ENCODE measurements at regions not wholly inside any gene's neighbourhood (a gene's known extent, or its start where the extent isn't known, plus 50 kb on each side); places are given as distances from the start of the nearest gene placed in this dataset.

- H3K27me3 ChIP-seq = no peaks in the 10 kb centered on the region
- H3K9me3 ChIP-seq = no peaks in the 10 kb centered on the region
- H3K27ac ChIP-seq = peak overlapping the region in 1 of 4 donors; percentile 12
- peaks cover 4 to 40% (median 23%) of the 10 kb centered on the region in 4 donors for H3K4me1 ChIP-seq
- no peak for DNase-seq
- intact Hi-C loops (cut with DNase I; ENCODE audit: low total_unique reads) (no loop called here), in situ Hi-C loops (cut with MboI; ENCODE audit: low pct_ligation_motif_present in 1 of 4, low pct_unique_long_range_greater_than_20kb in 1 of 4, low sequenced_read_pairs in 3 of 4) (loop anchor here in 1 of 4 donors (25.0 kb wide), 2 partner anchors 509 to 909 kb away; partner anchors contain the start of genes RNU6-1 and SKOR1)
- no peak overlapping the region for H3K4me3 ChIP-seq
- TF ChIP-seq POLR2AphosphoS5 (IDR thresholded peaks at IDR 0.05) = no peak
- no peak for TF ChIP-seq EP300 (IDR thresholded peaks at IDR 0.05; ENCODE audit: low read depth)
- no peak for TF ChIP-seq POLR2A (IDR thresholded peaks at IDR 0.05)
- no peak for TF ChIP-seq CTCF (IDR thresholded peaks at IDR 0.05)
- no peaks in the 10 kb centered on the region for H3K36me3 ChIP-seq
These were observed 137.3 kb upstream of the SMAD3 start for GRCh38 chr15:66928101-66928500.

DNA sequence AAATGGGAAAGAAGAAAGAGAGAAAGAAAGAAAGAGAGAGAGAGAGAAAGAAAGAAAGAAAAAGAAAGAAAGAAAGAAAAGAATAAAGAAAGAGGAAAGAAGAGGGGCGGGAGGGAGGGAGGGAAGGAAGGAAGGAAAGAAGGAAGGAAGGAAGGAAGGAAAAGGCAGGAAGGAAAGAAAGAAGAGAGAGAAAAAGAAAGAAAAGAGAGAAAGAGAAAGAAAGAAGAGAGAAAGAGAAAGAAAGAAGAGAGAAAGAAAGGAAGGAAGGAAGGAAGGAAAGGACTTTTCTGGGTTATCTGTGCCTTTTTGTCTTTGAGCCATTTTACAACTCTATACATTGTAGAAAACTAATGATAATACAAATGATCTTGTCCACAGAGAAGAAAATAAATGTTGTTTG lies 136.6 kb upstream of the SMAD3 start:
- WGBS, 2 donors (ENCODE audit: low coverage in 1 of 2) = 86% methylated on average over 1 of the region's 1 CpG; no CpG with 5 or more reads in 1 of the 2 donors
- peaks cover 4 to 40% (median 23%) of the 10 kb centered on the region in 4 donors for H3K4me1 ChIP-seq
- H3K36me3 ChIP-seq = no peaks in the 10 kb centered on the region
- no peaks in the 10 kb centered on the region for H3K9me3 ChIP-seq
- H3K27me3 ChIP-seq = no peaks in the 10 kb centered on the region
- no peak overlapping the region for H3K4me3 ChIP-seq
- DNase-seq = no peak
- no peak overlapping the region for H3K27ac ChIP-seq
- intact Hi-C loops (cut with DNase I; ENCODE audit: low total_unique reads) = no loop called here
- in situ Hi-C loops (cut with MboI; ENCODE audit: low pct_ligation_motif_present in 1 of 4, low pct_unique_long_range_greater_than_20kb in 1 of 4, low sequenced_read_pairs in 3 of 4) = loop anchor here in 1 of 4 donors (25.0 kb wide), 2 partner anchors 509 to 909 kb away; partner anchors contain the start of genes RNU6-1 and SKOR1
- no peak for TF ChIP-seq POLR2AphosphoS5 (IDR thresholded peaks at IDR 0.05)
- TF ChIP-seq EP300 (IDR thresholded peaks at IDR 0.05; ENCODE audit: low read depth) = no peak
- TF ChIP-seq POLR2A (IDR thresholded peaks at IDR 0.05) = no peak
- TF ChIP-seq CTCF (IDR thresholded peaks at IDR 0.05) = no peak

DNA sequence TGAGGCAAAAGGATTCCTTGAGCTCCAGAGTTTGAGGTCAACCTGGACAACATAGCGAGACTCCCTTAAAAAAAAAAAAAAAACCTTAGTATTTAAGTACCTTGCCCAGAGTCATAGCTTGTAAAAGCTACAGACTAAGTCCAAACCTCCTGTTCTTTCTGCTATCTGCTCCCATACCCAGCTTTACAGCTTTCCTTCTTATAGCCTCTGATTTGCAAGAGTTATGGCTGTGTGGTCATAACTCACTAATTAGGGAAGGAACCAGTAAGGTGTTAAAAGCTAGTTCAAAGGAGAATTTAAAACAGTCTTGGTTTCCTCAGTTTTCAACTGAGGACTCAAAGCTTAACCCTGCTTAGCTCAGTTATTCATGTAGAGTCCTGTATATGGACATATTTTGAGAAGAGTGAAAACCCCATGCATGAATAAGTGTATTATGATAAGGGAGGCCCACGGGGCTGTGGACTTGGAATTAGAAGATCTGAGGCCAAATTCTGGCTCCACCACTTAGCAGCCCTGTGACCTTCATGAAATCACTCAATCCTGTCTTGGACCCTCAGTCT lies 135.5 kb upstream of the SMAD3 start:
- Histone ChIP-seq H3K27ac (peak overlapping the region in 2 of 4 donors; percentile 22 to 41), H3K4me3 (no peak overlapping the region), H3K36me3 (no peaks in the 10 kb centered on the region), H3K27me3 (no peaks in the 10 kb centered on the region), H3K4me1 (peaks cover 4 to 40% (median 23%) of the 10 kb centered on the region in 4 donors), H3K9me3 (no peaks in the 10 kb centered on the region)
- in situ Hi-C loops (cut with MboI; ENCODE audit: low pct_ligation_motif_present in 1 of 4, low pct_unique_long_range_greater_than_20kb in 1 of 4, low sequenced_read_pairs in 3 of 4) (loop anchor here in 1 of 4 donors (25.0 kb wide), 2 partner anchors 507 to 907 kb away; partner anchors contain the start of genes RNU6-1 and SKOR1), intact Hi-C loops (cut with DNase I; ENCODE audit: low total_unique reads) (no loop called here)
- WGBS, 2 donors (ENCODE audit: low coverage in 1 of 2) = 68% methylated on average over 2 of the region's 2 CpGs; no CpG with 5 or more reads in 1 of the 2 donors
- no peak for DNase-seq
- TF ChIP-seq POLR2A (IDR thresholded peaks at IDR 0.05) (no peak), POLR2AphosphoS5 (IDR thresholded peaks at IDR 0.05) (no peak), CTCF (IDR thresholded peaks at IDR 0.05) (no peak), EP300 (IDR thresholded peaks at IDR 0.05; ENCODE audit: low read depth) (no peak)

GRCh38 chr15:66931768-66932633 lies 133.4 kb upstream of the SMAD3 start:
- in situ Hi-C loops (cut with MboI; ENCODE audit: low pct_ligation_motif_present in 1 of 4, low pct_unique_long_range_greater_than_20kb in 1 of 4, low sequenced_read_pairs in 3 of 4) (loop anchor here in 1 of 4 donors (25.0 kb wide), 2 partner anchors 505 to 905 kb away; partner anchors contain the start of genes RNU6-1 and SKOR1), intact Hi-C loops (cut with DNase I; ENCODE audit: low total_unique reads) (no loop called here)
- no peaks in the 10 kb centered on the region for H3K27me3 ChIP-seq
- H3K4me3 ChIP-seq = no peak overlapping the region
- TF ChIP-seq CTCF (IDR thresholded peaks at IDR 0.05) = no peak
- peak in 1 of 3 donors; percentile 59 for TF ChIP-seq POLR2AphosphoS5 (IDR thresholded peaks at IDR 0.05)
- H3K4me1 ChIP-seq = peaks cover 4 to 45% (median 23%) of the 10 kb centered on the region in 4 donors
- WGBS, 2 donors (ENCODE audit: low coverage in 1 of 2) = 37 to 41% methylated on average over 8 to 15 of the region's 15 CpGs
- no peaks in the 10 kb centered on the region for H3K36me3 ChIP-seq
- H3K27ac ChIP-seq = peak overlapping the region; percentile 77 to 79 (median 78)
- no peaks in the 10 kb centered on the region for H3K9me3 ChIP-seq
- DNase-seq = peak; percentile 79

Data from transverse colon (tissue), 4 donors.